ENCODE measurements at regions not wholly inside any gene's neighbourhood (a gene's known extent, or its start where the extent isn't known, plus 50 kb on each side); places are given as distances from the start of the nearest gene placed in this dataset.

GRCh38 chr5:97544240-97544639, 361.2 kb upstream of the RIOK2 start:
- no peaks in the 10 kb centered on the region for H3K27me3 ChIP-seq (ENCODE audit: insufficient read depth, low read length)
- peaks cover 0 to 3% (median 0%) of the 10 kb centered on the region in 8 donors for H3K9me3 Mint-ChIP-seq
- no peak for DNase-seq
- intact Hi-C loops (cut with micrococcal nuclease) = no loop called here
- ChIA-PET CTCF (ENCODE audit: partially characterized antibody) (no interaction called here), POLR2A (ENCODE audit: partially characterized antibody) (no interaction called here)
- H3K27me3 Mint-ChIP-seq = no peaks in the 10 kb centered on the region
- H3K27ac ChIP-seq (ENCODE audit: low read depth, low read length) = no peak overlapping the region
- H3K27ac Mint-ChIP-seq = no peak overlapping the region
- no peak overlapping the region for H3K4me3 ChIP-seq (ENCODE audit: low read length in 2 of 2)
- no peaks in the 10 kb centered on the region for H3K9me3 ChIP-seq (ENCODE audit: control insufficient read depth in 1 of 2, low read length in 2 of 2)
- no peaks in the 10 kb centered on the region for H3K36me3 Mint-ChIP-seq
- H3K4me3 Mint-ChIP-seq = no peak overlapping the region
- H3K36me3 ChIP-seq (ENCODE audit: insufficient read depth, low read length) = no peaks in the 10 kb centered on the region
- H3K4me1 ChIP-seq (ENCODE audit: insufficient read depth, low read length) = peaks cover 7% of the 10 kb centered on the region
- peaks cover 0 to 4% (median 2%) of the 10 kb centered on the region in 4 donors for H3K4me1 Mint-ChIP-seq

- DNase-seq = no peak
- Mint-ChIP-seq H3K27me3 (no peaks in the 10 kb centered on the region), H3K4me3 (no peak overlapping the region), H3K36me3 (no peaks in the 10 kb centered on the region), H3K4me1 (peaks cover 0 to 4% (median 2%) of the 10 kb centered on the region in 4 donors), H3K9me3 (peaks cover 0 to 3% (median 0%) of the 10 kb centered on the region in 8 donors), H3K27ac (no peak overlapping the region)
- intact Hi-C loops (cut with micrococcal nuclease) = no loop called here
- ChIA-PET CTCF (ENCODE audit: partially characterized antibody) (no interaction called here), POLR2A (ENCODE audit: partially characterized antibody) (no interaction called here)
- Histone ChIP-seq H3K36me3 (ENCODE audit: insufficient read depth, low read length) (no peaks in the 10 kb centered on the region), H3K27me3 (ENCODE audit: insufficient read depth, low read length) (no peaks in the 10 kb centered on the region), H3K4me1 (ENCODE audit: insufficient read depth, low read length) (peaks cover 7% of the 10 kb centered on the region), H3K4me3 (ENCODE audit: low read length in 2 of 2) (no peak overlapping the region), H3K27ac (ENCODE audit: low read depth, low read length) (no peak overlapping the region), H3K9me3 (ENCODE audit: control insufficient read depth in 1 of 2, low read length in 2 of 2) (no peaks in the 10 kb centered on the region)
These were observed 361.6 kb upstream of the RIOK2 start for GRCh38 chr5:97544678-97545077.

- Histone ChIP-seq H3K27ac (ENCODE audit: low read depth, low read length) (no peak overlapping the region), H3K4me3 (ENCODE audit: low read length in 2 of 2) (no peak overlapping the region), H3K4me1 (ENCODE audit: insufficient read depth, low read length) (peaks cover 7% of the 10 kb centered on the region), H3K9me3 (ENCODE audit: control insufficient read depth in 1 of 2, low read length in 2 of 2) (no peaks in the 10 kb centered on the region), H3K27me3 (ENCODE audit: insufficient read depth, low read length) (no peaks in the 10 kb centered on the region), H3K36me3 (ENCODE audit: insufficient read depth, low read length) (no peaks in the 10 kb centered on the region)
- ChIA-PET POLR2A (ENCODE audit: partially characterized antibody) (no interaction called here), CTCF (ENCODE audit: partially characterized antibody) (no interaction called here)
- no peak overlapping the region for H3K4me3 Mint-ChIP-seq
- DNase-seq = no peak
- H3K27me3 Mint-ChIP-seq = no peaks in the 10 kb centered on the region
- peaks cover 0 to 3% (median 0%) of the 10 kb centered on the region in 8 donors for H3K9me3 Mint-ChIP-seq
- H3K4me1 Mint-ChIP-seq = peaks cover 0 to 4% (median 2%) of the 10 kb centered on the region in 4 donors
- no peaks in the 10 kb centered on the region for H3K36me3 Mint-ChIP-seq
- H3K27ac Mint-ChIP-seq = no peak overlapping the region
- intact Hi-C loops (cut with micrococcal nuclease) = no loop called here
These were observed 362.4 kb upstream of the RIOK2 start for GRCh38 chr5:97545446-97545845.

GRCh38 chr5:97545886-97546535, 363.0 kb upstream of the RIOK2 start:
- H3K27me3 Mint-ChIP-seq = no peaks in the 10 kb centered on the region
- no peaks in the 10 kb centered on the region for H3K36me3 Mint-ChIP-seq
- intact Hi-C loops (cut with micrococcal nuclease) = no loop called here
- H3K9me3 Mint-ChIP-seq = peaks cover 0 to 3% (median 0%) of the 10 kb centered on the region in 8 donors
- no peak overlapping the region for H3K27ac Mint-ChIP-seq
- Histone ChIP-seq H3K36me3 (ENCODE audit: insufficient read depth, low read length) (no peaks in the 10 kb centered on the region), H3K27me3 (ENCODE audit: insufficient read depth, low read length) (no peaks in the 10 kb centered on the region), H3K9me3 (ENCODE audit: control insufficient read depth in 1 of 2, low read length in 2 of 2) (no peaks in the 10 kb centered on the region), H3K4me1 (ENCODE audit: insufficient read depth, low read length) (peaks cover 7% of the 10 kb centered on the region), H3K4me3 (ENCODE audit: low read length in 2 of 2) (no peak overlapping the region), H3K27ac (ENCODE audit: low read depth, low read length) (no peak overlapping the region)
- no peak overlapping the region for H3K4me3 Mint-ChIP-seq
- no peak for DNase-seq
- peaks cover 0 to 4% (median 2%) of the 10 kb centered on the region in 4 donors for H3K4me1 Mint-ChIP-seq
- ChIA-PET POLR2A (ENCODE audit: partially characterized antibody) (no interaction called here), CTCF (ENCODE audit: partially characterized antibody) (no interaction called here)

- H3K27me3 ChIP-seq (ENCODE audit: insufficient read depth, low read length) = no peaks in the 10 kb centered on the region
- Mint-ChIP-seq H3K36me3 (no peaks in the 10 kb centered on the region), H3K4me1 (peaks cover 0 to 4% (median 2%) of the 10 kb centered on the region in 4 donors), H3K27ac (no peak overlapping the region), H3K9me3 (peaks cover 0 to 3% (median 0%) of the 10 kb centered on the region in 8 donors), H3K4me3 (no peak overlapping the region), H3K27me3 (no peaks in the 10 kb centered on the region)
- no peak for DNase-seq
- no peak overlapping the region for H3K4me3 ChIP-seq (ENCODE audit: low read length in 2 of 2)
- POLR2A ChIA-PET (ENCODE audit: partially characterized antibody) = no interaction called here
- no peaks in the 10 kb centered on the region for H3K9me3 ChIP-seq (ENCODE audit: control insufficient read depth in 1 of 2, low read length in 2 of 2)
- intact Hi-C loops (cut with micrococcal nuclease) = no loop called here
- H3K27ac ChIP-seq (ENCODE audit: low read depth, low read length) = no peak overlapping the region
- H3K36me3 ChIP-seq (ENCODE audit: insufficient read depth, low read length) = no peaks in the 10 kb centered on the region
- peaks cover 7% of the 10 kb centered on the region for H3K4me1 ChIP-seq (ENCODE audit: insufficient read depth, low read length)
- CTCF ChIA-PET (ENCODE audit: partially characterized antibody) = no interaction called here
These were observed 364.4 kb upstream of the RIOK2 start for GRCh38 chr5:97547430-97547829.

- Mint-ChIP-seq H3K36me3 (no peaks in the 10 kb centered on the region), H3K27me3 (no peaks in the 10 kb centered on the region), H3K9me3 (peaks cover 0 to 3% (median 0%) of the 10 kb centered on the region in 8 donors), H3K4me3 (no peak overlapping the region), H3K27ac (no peak overlapping the region), H3K4me1 (peaks cover 0 to 4% (median 2%) of the 10 kb centered on the region in 4 donors)
- intact Hi-C loops (cut with micrococcal nuclease) = no loop called here
- DNase-seq = no peak
- Histone ChIP-seq H3K4me1 (ENCODE audit: insufficient read depth, low read length) (peaks cover 7% of the 10 kb centered on the region), H3K36me3 (ENCODE audit: insufficient read depth, low read length) (no peaks in the 10 kb centered on the region), H3K4me3 (ENCODE audit: low read length in 2 of 2) (no peak overlapping the region), H3K9me3 (ENCODE audit: control insufficient read depth in 1 of 2, low read length in 2 of 2) (no peaks in the 10 kb centered on the region), H3K27ac (ENCODE audit: low read depth, low read length) (no peak overlapping the region), H3K27me3 (ENCODE audit: insufficient read depth, low read length) (no peaks in the 10 kb centered on the region)
- ChIA-PET POLR2A (ENCODE audit: partially characterized antibody) (no interaction called here), CTCF (ENCODE audit: partially characterized antibody) (no interaction called here)
These were observed 365.1 kb upstream of the RIOK2 start for GRCh38 chr5:97547999-97548738.

- ChIA-PET POLR2A (ENCODE audit: partially characterized antibody) (no interaction called here), CTCF (ENCODE audit: partially characterized antibody) (no interaction called here)
- no peak overlapping the region for H3K4me3 Mint-ChIP-seq
These were observed 365.7 kb upstream of the RIOK2 start for GRCh38 chr5:97548739-97549080.

More at GRCh38 chr5:97548739-97549080, 365.7 kb upstream of the RIOK2 start:
- H3K9me3 Mint-ChIP-seq = peaks cover 0 to 3% (median 0%) of the 10 kb centered on the region in 8 donors
- no peak for DNase-seq
- Histone ChIP-seq H3K27ac (ENCODE audit: low read depth, low read length) (no peak overlapping the region), H3K4me1 (ENCODE audit: insufficient read depth, low read length) (peaks cover 7% of the 10 kb centered on the region), H3K27me3 (ENCODE audit: insufficient read depth, low read length) (no peaks in the 10 kb centered on the region), H3K9me3 (ENCODE audit: control insufficient read depth in 1 of 2, low read length in 2 of 2) (no peaks in the 10 kb centered on the region), H3K36me3 (ENCODE audit: insufficient read depth, low read length) (no peaks in the 10 kb centered on the region), H3K4me3 (ENCODE audit: low read length in 2 of 2) (no peak overlapping the region)
- intact Hi-C loops (cut with micrococcal nuclease) = no loop called here
- no peaks in the 10 kb centered on the region for H3K27me3 Mint-ChIP-seq
- peaks cover 0 to 4% (median 2%) of the 10 kb centered on the region in 4 donors for H3K4me1 Mint-ChIP-seq
- H3K27ac Mint-ChIP-seq = no peak overlapping the region
- H3K36me3 Mint-ChIP-seq = no peaks in the 10 kb centered on the region
